Astrocyte (in vitro differentiated cells and primary cell): ENCODE measurements at regions not wholly inside any gene's neighbourhood (a gene's known extent, or its start where the extent isn't known, plus 50 kb on each side); places are given as distances from the start of the nearest gene placed in this dataset.

ENCODE experiments used
- DNase-seq: peaks from one replicate; pipeline ENCODE4 v3.0.0-alpha.2; 2010; ENCODE audit warnings: low read depth
- FAIRE-seq: peaks from 2 replicates; lab custom pipeline; 2011; peaks lifted over from hg19 to GRCh38; lab: Jason Lieb, UNC
- H2AFZ ChIP-seq: 2 replicates; pipeline ENCODE4 v1.6.0; 2012; ENCODE audit warnings: low read depth, low read length, inconsistent platforms
- H3K27ac ChIP-seq: 2 replicates; pipeline ENCODE4 v1.5.1; 2011; ENCODE audit warnings: low read depth, low read length, inconsistent platforms
- H3K27me3 ChIP-seq: 2 replicates; pipeline ENCODE4 v1.6.0; 2011; ENCODE audit warnings: low read length, inconsistent platforms; ENCODE audit not compliant: insufficient read depth
- H3K36me3 ChIP-seq: 2 replicates; pipeline ENCODE4 v1.5.1; 2011; ENCODE audit warnings: low read length, inconsistent platforms; ENCODE audit not compliant: insufficient read depth
- H3K4me1 ChIP-seq: 2 replicates; pipeline ENCODE4 v1.5.1; 2011; ENCODE audit warnings: low read length, inconsistent platforms; ENCODE audit not compliant: insufficient read depth
- H3K4me2 ChIP-seq: 2 replicates; pipeline ENCODE4 v1.6.0; 2012; ENCODE audit warnings: low read length, inconsistent platforms
- H3K4me3 ChIP-seq: 2 replicates; pipeline ENCODE4 v1.5.1; 2011; ENCODE audit warnings: low read depth, mild to moderate bottlenecking, low read length, inconsistent platforms; ENCODE audit not compliant: insufficient read depth
- H3K79me2 ChIP-seq: 2 replicates; pipeline ENCODE4 v1.6.0; 2012; ENCODE audit warnings: mild to moderate bottlenecking, low read length, inconsistent platforms; ENCODE audit not compliant: insufficient read depth
- H3K9ac ChIP-seq: 2 replicates; pipeline ENCODE4 v1.6.0; 2012; ENCODE audit warnings: mild to moderate bottlenecking, low read length, inconsistent platforms
- H3K9me3 ChIP-seq: 2 replicates; pipeline ENCODE4 v1.5.1; 2012; ENCODE audit warnings: low read depth, mild to moderate bottlenecking, low read length, inconsistent platforms; ENCODE audit not compliant: insufficient read depth
- H4K20me1 ChIP-seq: 2 replicates; pipeline ENCODE4 v1.6.0; 2012; ENCODE audit warnings: low read length, inconsistent platforms; ENCODE audit not compliant: insufficient read depth
- H3K27ac Mint-ChIP-seq: one replicate; pipeline ENCODE4 v1.8.0; 2021; ENCODE audit warnings: mild to moderate bottlenecking, mixed read lengths; ENCODE audit not compliant: unreplicated experiment
- H3K27me3 Mint-ChIP-seq: one replicate; pipeline ENCODE4 v1.8.0; 2021; ENCODE audit warnings: low read depth, mixed read lengths; ENCODE audit not compliant: unreplicated experiment
- H3K36me3 Mint-ChIP-seq: one replicate; pipeline ENCODE4 v1.8.0; 2021; ENCODE audit warnings: low read depth, mixed read lengths; ENCODE audit not compliant: unreplicated experiment
- H3K4me1 Mint-ChIP-seq: one replicate; pipeline ENCODE4 v1.8.0; 2021; ENCODE audit warnings: low read depth, mixed read lengths; ENCODE audit not compliant: unreplicated experiment
- H3K4me3 Mint-ChIP-seq: one replicate; pipeline ENCODE4 v1.8.0; 2021; ENCODE audit warnings: mild to moderate bottlenecking, moderate library complexity, mixed read lengths; ENCODE audit not compliant: unreplicated experiment
- H3K9me3 Mint-ChIP-seq: one replicate; pipeline ENCODE4 v1.8.0; 2021; ENCODE audit warnings: mild to moderate bottlenecking, mixed read lengths; ENCODE audit not compliant: unreplicated experiment
- EZH2 ChIP-seq: IDR thresholded peaks from 2 replicates; pipeline ENCODE4 v1.6.1; 2012; ENCODE audit warnings: mild to moderate bottlenecking, low read length, inconsistent platforms; ENCODE audit not compliant: insufficient read depth
- TF ChIP-seq, protein P1 (sequence below): IDR thresholded peaks from 2 replicates; pipeline ENCODE4 v1.5.1; 2011; ENCODE audit warnings: low read depth, mild to moderate bottlenecking, inconsistent platforms, low read length, moderate library complexity; ENCODE audit not compliant: insufficient read depth

DNA sequence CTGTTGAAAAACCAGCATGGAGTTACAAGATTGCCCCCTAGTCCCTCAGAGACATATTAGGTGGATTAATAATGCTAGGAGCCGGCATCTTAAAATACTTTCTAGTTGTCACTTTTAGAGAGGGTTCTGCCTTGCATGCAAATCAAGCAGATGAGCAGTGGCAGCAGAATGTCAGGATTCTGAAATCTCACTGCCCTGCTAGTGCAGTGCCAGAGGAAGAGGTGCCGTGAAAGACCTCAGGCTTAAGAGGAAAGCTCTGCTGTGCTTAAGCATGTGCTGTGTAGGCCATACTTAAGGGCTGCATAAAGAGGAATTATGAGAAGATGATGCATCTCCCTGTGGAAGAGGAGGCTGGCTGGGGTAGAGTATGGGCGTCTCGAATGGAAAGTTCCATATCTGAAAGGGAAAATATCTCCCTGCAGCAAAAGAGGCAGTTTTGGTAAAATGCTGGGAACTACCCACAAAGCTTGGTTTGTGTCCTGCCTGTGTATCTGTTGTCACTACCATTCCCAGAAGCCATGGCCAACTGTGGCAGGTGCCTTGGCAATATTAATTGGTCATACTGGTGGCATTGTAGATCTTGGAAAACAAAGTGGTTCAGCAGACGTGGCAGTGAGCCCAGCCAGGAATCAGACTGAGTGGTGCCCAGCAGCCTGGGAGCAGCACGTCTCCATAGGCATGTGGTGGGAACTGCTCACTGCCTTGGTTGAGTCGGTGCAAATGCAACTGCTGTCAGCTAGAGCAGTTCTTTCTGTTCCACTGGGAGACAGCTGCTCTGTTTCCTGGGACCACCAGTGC lies 131.9 kb downstream of the EVA1A start:
- H3K4me2 ChIP-seq: no peak overlapping the region
- no peak overlapping the region for H3K9ac ChIP-seq
- no peaks in the 10 kb centered on the region for H3K27me3 Mint-ChIP-seq
- peaks cover 31% of the 10 kb centered on the region for H3K4me1 Mint-ChIP-seq
- no peaks in the 10 kb centered on the region for H3K79me2 ChIP-seq
- H3K36me3 ChIP-seq: no peaks in the 10 kb centered on the region
- H4K20me1 ChIP-seq: no peaks in the 10 kb centered on the region
- no peak for DNase-seq
- no peaks in the 10 kb centered on the region for H3K36me3 Mint-ChIP-seq
- H2AFZ ChIP-seq: no peak overlapping the region
- no peak overlapping the region for H3K4me3 ChIP-seq
- H3K4me3 Mint-ChIP-seq: no peak overlapping the region
- H3K4me1 ChIP-seq: peaks cover 3% of the 10 kb centered on the region
- H3K27ac Mint-ChIP-seq: no peak overlapping the region
- no peaks in the 10 kb centered on the region for H3K27me3 ChIP-seq
- no peaks in the 10 kb centered on the region for H3K9me3 Mint-ChIP-seq
- TF ChIP-seq, protein P1, sequence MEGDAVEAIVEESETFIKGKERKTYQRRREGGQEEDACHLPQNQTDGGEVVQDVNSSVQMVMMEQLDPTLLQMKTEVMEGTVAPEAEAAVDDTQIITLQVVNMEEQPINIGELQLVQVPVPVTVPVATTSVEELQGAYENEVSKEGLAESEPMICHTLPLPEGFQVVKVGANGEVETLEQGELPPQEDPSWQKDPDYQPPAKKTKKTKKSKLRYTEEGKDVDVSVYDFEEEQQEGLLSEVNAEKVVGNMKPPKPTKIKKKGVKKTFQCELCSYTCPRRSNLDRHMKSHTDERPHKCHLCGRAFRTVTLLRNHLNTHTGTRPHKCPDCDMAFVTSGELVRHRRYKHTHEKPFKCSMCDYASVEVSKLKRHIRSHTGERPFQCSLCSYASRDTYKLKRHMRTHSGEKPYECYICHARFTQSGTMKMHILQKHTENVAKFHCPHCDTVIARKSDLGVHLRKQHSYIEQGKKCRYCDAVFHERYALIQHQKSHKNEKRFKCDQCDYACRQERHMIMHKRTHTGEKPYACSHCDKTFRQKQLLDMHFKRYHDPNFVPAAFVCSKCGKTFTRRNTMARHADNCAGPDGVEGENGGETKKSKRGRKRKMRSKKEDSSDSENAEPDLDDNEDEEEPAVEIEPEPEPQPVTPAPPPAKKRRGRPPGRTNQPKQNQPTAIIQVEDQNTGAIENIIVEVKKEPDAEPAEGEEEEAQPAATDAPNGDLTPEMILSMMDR: no peak
- TF ChIP-seq EZH2: no peak
- no peak for FAIRE-seq
- no peaks in the 10 kb centered on the region for H3K9me3 ChIP-seq
- no peak overlapping the region for H3K27ac ChIP-seq

DNA sequence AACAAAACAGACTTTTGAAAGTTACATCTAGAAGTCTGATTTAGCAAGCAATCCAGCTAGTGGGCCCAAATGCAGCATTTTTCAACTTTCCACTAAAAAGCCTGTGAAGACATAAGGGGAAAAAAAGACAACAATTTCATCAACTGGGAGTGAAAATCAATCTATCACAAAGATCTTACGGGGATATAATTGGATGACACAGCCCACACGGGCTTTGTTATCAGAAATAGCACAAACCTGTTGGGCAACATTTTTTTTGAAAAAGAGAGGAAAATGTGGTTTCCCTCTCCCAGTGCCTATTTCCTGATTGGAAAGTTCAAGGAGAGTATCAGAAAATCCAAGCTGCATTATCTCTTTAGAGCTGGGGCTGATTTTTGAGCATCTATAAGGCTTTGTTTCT lies 132.7 kb downstream of the EVA1A start:
- Histone ChIP-seq H2AFZ (no peak overlapping the region), H4K20me1 (no peaks in the 10 kb centered on the region), H3K4me1 (peaks cover 3% of the 10 kb centered on the region), H3K27me3 (no peaks in the 10 kb centered on the region), H3K36me3 (no peaks in the 10 kb centered on the region), H3K4me3 (no peak overlapping the region), H3K9ac (no peak overlapping the region), H3K4me2 (no peak overlapping the region), H3K9me3 (no peaks in the 10 kb centered on the region), H3K79me2 (no peaks in the 10 kb centered on the region), H3K27ac (no peak overlapping the region)
- no peak for DNase-seq
- Mint-ChIP-seq H3K27ac (no peak overlapping the region), H3K9me3 (no peaks in the 10 kb centered on the region), H3K27me3 (no peaks in the 10 kb centered on the region), H3K4me1 (peaks cover 24% of the 10 kb centered on the region), H3K36me3 (no peaks in the 10 kb centered on the region), H3K4me3 (no peak overlapping the region)
- TF ChIP-seq EZH2: no peak
- TF ChIP-seq, protein P1: no peak
- no peak for FAIRE-seq

DNA sequence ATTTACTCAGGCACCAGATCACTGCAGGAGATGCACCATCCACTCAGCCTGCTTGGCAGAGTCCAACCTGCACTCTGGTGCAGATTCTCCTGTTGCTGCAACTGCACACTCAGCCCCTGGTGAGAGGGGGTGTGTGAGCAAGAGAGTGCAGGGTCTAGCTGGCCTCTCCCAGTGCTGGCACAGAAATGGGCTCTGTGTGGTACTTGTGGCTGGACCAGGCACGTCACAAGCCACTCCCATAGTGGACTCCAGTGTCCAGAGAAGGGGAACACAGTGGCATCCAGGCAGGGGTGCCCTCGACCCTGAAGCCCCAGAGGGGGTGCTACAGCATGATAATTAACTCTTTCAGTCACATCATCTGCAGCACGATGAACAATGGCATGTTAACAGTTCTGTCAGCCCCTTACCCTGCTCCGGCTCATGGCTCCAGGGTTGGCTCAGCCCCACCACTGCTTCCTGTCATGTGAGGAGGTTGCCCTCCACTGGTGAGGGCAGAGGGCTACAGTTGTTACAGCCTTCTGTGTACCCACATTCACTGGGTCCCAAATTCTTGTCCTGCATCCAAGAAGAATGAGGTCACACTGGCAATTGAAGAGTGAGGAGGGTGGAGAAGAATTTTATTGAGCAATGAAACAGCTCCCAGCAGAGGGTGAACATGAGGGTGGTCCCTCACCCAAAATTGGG lies 135.7 kb downstream of the EVA1A start:
- Histone ChIP-seq H3K27me3 (no peaks in the 10 kb centered on the region), H3K4me2 (no peak overlapping the region), H4K20me1 (no peaks in the 10 kb centered on the region), H3K4me3 (no peak overlapping the region), H3K79me2 (no peaks in the 10 kb centered on the region), H3K27ac (no peak overlapping the region), H3K9me3 (no peaks in the 10 kb centered on the region), H3K9ac (no peak overlapping the region), H3K4me1 (no peaks in the 10 kb centered on the region), H3K36me3 (no peaks in the 10 kb centered on the region), H2AFZ (no peak overlapping the region)
- H3K9me3 Mint-ChIP-seq: no peaks in the 10 kb centered on the region
- TF ChIP-seq EZH2: no peak
- TF ChIP-seq, protein P1: no peak
- peaks cover 4% of the 10 kb centered on the region for H3K27me3 Mint-ChIP-seq
- H3K4me1 Mint-ChIP-seq: peaks cover 11% of the 10 kb centered on the region
- no peak overlapping the region for H3K4me3 Mint-ChIP-seq
- FAIRE-seq (no peak), DNase-seq (peak; percentile 8)
- no peaks in the 10 kb centered on the region for H3K36me3 Mint-ChIP-seq
- no peak overlapping the region for H3K27ac Mint-ChIP-seq
